Hypothalamus (tissue), 51 donors: ENCODE measurements at regions not wholly inside any gene's neighbourhood (a gene's known extent, or its start where the extent isn't known, plus 50 kb on each side); places are given as distances from the start of the nearest gene placed in this dataset.
"Not testable (repeated sequence)": the region's sequence is repeated elsewhere in the genome, so short reads cannot be mapped to it uniquely, and the experiment has no call there.

Source experiments
- DNase-seq, 51 donors: peaks; one replicate each; lab custom pipeline; 2025; lab: John Stamatoyannopoulos, UW

GRCh38 chr5:83815661-83816060, 95.0 kb upstream of the HAPLN1 start:
- no peak for DNase-seq

GRCh38 chr5:83810511-83810910, 89.9 kb upstream of the HAPLN1 start:
- DNase-seq: no peak

GRCh38 chr5:83802686-83803085, 82.0 kb upstream of the HAPLN1 start:
- DNase-seq: no peak

DNA sequence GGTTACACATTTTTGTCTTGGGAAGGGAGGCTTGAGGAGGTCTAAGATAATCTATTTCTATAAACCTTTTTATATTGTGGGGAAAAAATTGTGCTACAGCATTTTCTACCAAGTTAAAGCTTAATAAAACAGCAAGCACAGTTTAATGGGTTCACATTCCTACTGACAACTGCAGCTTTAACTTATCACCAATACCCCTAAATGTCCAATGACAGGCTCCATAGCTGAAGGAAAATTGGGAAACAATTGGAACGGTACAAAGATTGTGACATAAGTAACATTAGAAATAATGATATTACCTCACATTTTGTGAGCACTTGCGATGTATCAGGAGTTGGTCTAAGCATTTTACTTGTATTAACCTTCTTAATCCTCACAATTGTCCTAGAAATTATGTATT, 79.5 kb upstream of the HAPLN1 start:
- DNase-seq: no peak

DNA sequence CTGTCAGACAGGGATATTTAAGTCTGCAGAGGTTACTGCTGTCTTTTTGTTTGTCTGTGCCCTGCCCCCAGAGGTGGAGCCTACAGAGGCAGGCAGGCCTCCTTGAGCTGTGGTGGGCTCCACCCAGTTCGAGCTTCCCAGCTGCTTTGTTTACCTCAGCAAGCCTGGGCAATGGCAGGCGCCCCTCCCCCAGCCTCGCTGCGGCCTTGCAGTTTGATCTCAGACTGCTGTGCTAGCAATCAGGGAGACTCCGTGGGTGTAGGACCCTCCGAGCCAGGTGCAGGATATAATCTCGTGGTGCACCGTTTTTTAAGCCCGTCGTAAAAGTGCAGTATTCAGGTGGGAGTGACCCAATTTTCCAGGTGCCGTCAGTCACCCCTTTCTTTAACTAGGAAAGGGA, 78.4 kb upstream of the HAPLN1 start:
- not testable (repeated sequence) for DNase-seq

GRCh38 chr5:83789371-83789770, 68.7 kb upstream of the HAPLN1 start:
- DNase-seq: no peak

- DNase-seq: no peak
Observed at GRCh38 chr5:83787631-83788030, 67.0 kb upstream of the HAPLN1 start.

GRCh38 chr5:83785176-83785668, 64.6 kb upstream of the HAPLN1 start:
- no peak for DNase-seq

DNA sequence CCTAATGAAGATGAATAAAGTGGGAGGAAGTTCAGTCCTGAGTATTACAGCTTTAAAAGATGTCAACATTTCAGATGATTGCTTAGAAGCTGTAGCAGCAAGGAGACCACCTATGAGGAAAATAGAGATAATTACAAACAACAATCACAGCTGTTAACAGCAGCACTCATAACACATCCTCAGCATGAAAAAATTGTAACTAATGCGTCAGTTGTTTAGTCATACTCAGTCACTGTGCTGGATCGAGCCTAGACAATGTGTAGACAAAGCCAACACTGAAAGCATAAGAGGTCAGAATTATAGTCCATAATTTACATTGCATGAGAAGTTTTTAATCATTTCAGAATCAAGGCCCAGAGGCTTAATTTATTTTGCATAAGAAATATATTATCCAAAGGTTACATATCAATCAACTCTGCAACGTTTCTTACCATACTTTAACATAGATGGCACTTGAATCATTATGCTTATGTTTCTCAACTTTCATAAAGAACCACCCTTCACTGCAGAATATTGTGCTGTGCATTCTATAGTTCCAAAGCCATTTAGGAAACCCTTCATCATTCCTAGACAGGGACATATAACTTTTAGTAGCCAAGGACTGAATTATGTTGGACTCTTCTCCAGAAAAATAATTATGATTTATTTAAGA, 60.2 kb upstream of the HAPLN1 start:
- DNase-seq: no peak

DNA sequence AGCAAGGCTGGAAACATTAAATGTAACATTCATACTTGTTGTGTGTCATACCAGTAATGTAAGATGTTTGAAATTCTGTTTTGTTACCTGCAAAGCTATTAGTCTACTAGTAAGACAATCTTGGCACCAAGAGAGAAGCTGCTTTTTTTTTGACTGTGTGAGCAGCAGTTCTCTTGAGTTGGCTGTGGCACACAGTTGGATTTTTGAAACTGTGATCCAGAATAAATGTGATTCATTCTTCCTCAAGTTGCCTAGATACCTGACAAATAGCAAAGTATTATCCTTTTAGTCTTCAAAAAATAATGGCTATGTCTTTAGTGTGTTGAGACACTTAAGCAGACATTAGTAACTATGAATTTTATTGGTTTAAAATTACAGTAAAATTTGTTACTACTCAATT, 57.2 kb upstream of the HAPLN1 start:
- no peak for DNase-seq

DNA sequence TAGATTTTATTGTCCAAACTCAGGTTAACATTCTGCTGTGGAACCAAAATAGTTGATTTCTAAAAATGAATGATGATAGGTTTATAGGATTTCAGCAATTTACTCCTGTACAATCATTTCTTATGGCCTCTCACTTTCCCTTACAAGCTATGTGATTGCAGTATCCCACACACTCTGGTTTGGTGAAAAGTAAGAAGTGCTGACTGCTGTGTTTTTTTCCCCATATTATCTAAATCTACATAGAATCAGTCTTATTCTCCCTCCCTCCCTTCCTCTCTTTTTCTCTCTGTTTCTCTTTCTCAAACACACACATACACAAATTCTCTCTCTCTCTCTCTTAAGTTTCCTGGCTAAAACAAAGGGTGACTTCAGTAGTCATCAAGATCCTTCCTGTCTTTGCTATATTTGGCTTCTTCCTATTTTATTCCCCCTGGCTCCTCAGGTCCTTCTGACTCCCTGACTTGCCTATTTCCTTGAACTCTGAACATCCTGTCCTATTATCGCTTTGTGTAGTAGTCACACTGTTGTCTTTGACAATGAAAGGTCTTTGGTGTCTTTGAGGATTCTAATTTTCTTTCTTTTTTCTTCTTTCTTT, 55.9 kb upstream of the HAPLN1 start:
- DNase-seq: no peak
